ENCODE measurements at regions not wholly inside any gene's neighbourhood (a gene's known extent, or its start where the extent isn't known, plus 50 kb on each side); places are given as distances from the start of the nearest gene placed in this dataset.

- DNase-seq (ENCODE audit: low read depth): no peak
Observed at GRCh38 chr6:104614394-104614793, 245.3 kb downstream of the HACE1 start.

GRCh38 chr6:104613416-104614001, 246.2 kb downstream of the HACE1 start:
- no peak for DNase-seq (ENCODE audit: low read depth)

DNA sequence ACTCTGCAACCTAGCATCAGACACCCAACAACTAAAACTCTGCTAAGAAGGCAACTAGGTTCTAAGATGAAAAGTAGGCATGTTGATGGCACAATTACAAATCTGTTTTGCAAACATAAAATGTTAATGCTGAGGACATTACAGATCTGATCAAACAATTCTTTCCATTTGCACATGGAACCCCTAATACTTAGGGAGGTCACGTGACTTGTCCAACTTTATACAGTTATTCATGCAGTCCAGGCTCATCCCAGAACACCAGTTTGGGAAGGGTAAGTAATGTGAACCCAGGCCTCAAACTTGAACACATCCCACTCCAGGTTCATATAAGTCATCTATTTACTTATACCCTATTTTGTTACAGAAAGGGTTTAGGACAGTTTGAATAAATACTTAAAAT, 247.2 kb downstream of the HACE1 start:
- no peak for DNase-seq (ENCODE audit: low read depth)

- DNase-seq (ENCODE audit: low read depth): no peak
Observed at GRCh38 chr6:104608101-104608500, 251.6 kb downstream of the HACE1 start.

GRCh38 chr6:104607501-104607900, 252.2 kb downstream of the HACE1 start:
- no peak for DNase-seq (ENCODE audit: low read depth)

GRCh38 chr6:104606361-104606760, 253.4 kb downstream of the HACE1 start:
- DNase-seq (ENCODE audit: low read depth): no peak

- DNase-seq (ENCODE audit: low read depth): no peak
Observed at GRCh38 chr6:104604685-104605084, 255.0 kb downstream of the HACE1 start.

DNA sequence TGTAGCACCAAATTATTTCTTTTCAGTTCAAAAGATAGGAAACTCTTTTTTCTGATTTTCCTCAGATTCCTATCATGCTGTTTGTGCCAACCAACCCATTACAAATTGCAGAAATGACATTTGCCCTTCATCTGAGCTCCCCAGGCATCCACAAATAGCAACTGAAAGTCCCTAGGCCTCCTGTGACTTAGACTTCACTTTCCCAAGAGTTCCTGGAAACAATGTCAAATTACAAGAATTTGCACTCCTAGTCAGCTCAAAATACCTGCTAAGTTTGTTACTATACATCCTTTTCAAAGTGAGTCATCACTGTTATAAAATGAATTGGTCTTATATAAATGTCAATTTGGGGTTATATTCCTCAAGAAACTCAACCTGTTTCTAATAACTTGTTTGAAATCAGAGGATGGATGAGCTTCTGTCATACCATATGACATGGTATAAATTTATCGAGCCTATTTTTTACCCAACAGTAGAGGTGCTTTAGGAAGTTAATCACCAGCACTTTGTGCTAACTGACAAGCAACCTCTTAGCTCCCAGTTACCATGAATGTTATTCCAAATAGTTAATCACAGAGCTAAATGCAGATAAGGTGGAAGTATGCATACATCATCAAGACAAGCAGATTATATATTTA, 256.5 kb downstream of the HACE1 start:
- no peak for DNase-seq (ENCODE audit: low read depth)

DNA sequence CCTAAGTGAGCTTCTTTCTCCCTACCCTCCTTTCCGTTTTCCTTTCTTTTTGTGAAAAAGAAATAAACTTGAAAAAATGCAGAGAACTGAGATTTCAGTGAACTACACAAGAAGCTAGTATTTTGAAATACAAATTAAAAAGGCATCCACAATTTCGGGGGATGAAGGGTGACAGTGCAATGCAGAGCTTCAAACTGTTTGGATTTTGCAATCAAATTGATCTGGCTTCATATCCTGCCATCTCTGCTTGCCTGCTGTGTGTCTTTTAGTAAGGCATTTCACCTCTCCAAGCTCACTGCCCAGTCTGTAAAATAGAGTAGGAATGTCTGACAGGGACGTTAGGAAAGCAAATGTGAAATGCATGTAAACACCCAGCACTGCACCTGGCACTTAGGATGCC, 258.0 kb downstream of the HACE1 start:
- no peak for DNase-seq (ENCODE audit: low read depth)

GRCh38 chr6:104601131-104601651, 258.5 kb downstream of the HACE1 start:
- no peak for DNase-seq (ENCODE audit: low read depth)

DNA sequence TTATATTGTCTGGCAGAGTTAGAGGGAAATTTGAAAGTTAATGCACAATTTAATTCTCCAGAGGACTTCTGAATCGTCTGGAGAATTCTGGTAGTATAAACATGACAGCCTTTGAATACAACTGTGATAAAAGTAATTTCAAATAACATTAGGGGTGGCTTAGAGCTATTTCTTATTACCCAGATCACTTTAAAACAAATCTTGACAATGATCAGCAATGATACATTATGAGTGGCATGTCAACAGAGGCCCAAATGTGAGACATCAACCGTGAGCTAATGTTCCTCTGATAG, 259.1 kb downstream of the HACE1 start:
- DNase-seq (ENCODE audit: low read depth): no peak

DNA sequence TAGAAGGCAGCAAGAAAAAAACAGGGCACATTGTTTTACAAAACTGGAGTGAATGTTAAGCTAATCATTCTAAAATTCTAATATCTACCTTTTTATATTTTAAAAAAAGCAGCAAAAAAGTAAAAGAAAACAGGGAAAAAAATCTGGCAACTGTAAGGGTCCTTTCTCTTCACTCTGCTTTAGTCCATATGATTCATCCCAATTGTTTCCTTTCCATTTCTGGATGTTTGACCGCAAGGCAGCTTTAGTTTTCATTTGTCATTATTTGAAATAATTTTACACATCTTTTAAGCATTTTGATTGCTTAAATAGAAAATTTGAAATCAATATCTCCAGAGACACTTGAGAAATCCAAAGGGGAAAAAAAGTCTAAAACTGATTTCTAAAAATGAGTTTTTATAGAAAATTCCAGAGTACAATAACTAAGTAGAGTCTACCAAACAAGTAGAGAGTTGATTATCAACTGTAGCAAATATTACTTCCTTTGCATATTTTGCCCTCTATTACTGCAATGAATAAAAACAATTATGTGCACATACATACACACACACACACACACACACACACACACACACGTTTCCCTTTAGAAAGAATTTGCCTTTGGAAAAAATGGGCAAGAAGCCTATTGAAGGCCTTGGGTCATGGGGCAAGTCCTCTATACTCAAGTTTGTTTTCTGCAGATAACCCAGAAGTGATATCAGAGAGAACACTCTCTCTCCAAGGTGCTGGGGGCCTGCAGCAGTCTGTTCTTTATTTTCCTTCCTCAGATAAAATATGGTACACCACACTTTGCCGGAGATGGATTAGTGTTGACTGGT, 259.7 kb downstream of the HACE1 start:
- no peak for DNase-seq (ENCODE audit: low read depth)

GRCh38 chr6:104597541-104598050, 262.1 kb downstream of the HACE1 start:
- no peak for DNase-seq (ENCODE audit: low read depth)

GRCh38 chr6:104596091-104596490, 263.6 kb downstream of the HACE1 start:
- no peak for DNase-seq (ENCODE audit: low read depth)

GRCh38 chr6:104595311-104595820, 264.4 kb downstream of the HACE1 start:
- DNase-seq (ENCODE audit: low read depth): no peak

GRCh38 chr6:104591573-104592334, 268.0 kb downstream of the HACE1 start:
- DNase-seq (ENCODE audit: low read depth): no peak

GRCh38 chr6:104589940-104590339, 269.8 kb downstream of the HACE1 start:
- DNase-seq (ENCODE audit: low read depth): no peak

- no peak for DNase-seq (ENCODE audit: low read depth)
Observed at GRCh38 chr6:104585646-104586045, 274.1 kb downstream of the HACE1 start.

GRCh38 chr6:104580452-104580851, 279.3 kb downstream of the HACE1 start:
- no peak for DNase-seq (ENCODE audit: low read depth)

DNA sequence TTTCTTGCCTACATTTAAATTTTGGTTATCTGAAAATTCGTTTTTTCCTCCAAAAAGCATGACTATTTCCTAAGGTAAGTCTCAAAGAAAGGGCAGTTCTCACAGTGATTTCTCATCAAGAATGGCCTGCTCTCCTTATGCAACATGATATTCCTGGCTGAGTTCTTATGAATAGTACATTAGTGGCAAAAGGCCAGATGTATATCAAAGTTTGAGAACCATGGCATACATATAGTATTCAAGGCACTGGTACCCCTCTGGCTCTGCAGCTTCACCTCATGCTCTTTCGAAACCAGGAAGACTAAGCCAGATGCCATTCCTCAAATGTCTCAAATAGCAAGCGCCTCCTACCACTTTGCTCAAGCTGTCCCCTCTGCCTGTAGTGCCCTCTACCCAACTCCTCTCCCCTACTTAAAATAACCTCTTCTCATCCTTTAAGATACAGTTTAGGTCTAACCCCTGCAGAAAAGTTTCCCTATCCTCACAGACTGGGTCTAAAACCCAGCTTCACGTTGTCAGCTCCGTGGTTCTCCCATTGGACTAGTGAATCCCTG, 280.3 kb downstream of the HACE1 start:
- no peak for DNase-seq (ENCODE audit: low read depth)

- no peak for DNase-seq (ENCODE audit: low read depth)
Observed at GRCh38 chr6:104575536-104575935, 284.2 kb downstream of the HACE1 start.

Data from stimulated activated CD8-positive, alpha-beta memory T cell treated with anti-CD3 and anti-CD28 coated beads, Interleukin-15, amount 100 ng/mL, for 1 hour (primary cell).